ENCODE measurements at regions not wholly inside any gene's neighbourhood (a gene's known extent, or its start where the extent isn't known, plus 50 kb on each side); places are given as distances from the start of the nearest gene placed in this dataset.

DNA sequence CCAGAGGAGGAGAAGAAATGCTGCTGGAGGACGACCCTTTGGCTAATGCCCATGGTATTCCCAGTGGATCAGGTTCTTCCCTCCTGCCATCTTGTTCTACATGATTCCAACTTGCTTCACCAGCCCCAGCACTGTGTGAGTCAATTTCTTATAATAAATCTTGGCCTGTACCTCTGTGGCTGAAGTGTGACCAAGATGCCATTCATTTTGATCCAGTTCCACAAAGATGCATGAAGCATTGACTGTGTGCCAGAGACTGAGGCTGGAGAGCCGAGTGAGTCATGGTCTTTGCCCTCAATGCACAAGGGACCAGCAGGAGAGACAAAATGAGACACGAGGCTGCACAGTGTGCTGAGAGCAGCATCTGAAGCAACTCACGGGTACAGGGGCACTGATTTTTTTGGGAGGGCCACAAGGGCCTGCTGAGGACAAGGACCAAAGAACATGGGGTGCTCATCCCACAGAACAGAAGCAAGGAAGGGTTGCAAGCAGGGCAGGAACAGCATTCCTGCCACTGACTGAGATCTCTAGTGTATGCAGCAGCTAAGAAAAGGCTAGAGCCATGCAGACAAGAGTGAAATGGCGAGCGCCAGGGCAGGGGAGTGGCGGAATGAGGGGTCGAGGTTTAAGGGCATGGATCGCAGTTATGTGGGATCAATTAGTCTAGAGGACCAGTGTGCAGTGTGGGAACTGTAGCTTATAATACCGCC lies 207.0 kb downstream of the THBS2 start:
- no peak for DNase-seq (ENCODE audit: low spot score)

DNA sequence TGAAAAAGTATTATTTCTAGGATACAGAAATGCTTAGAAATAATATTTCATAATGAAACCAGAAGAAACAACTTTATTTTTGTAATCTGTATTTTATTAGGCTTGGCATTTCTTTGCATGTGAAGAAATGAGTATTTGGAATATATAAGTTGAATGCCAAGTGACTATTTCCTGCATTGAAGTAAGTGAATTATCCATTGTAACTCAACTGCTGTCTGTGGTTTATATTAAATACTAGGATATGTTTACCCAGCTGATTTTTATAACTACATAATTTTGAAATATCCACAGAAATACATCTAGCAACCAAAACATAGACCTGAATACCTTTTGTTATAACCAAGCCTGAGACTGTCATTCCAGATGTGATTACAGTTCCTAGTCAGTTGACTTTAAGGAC lies 207.6 kb downstream of the THBS2 start:
- no peak for DNase-seq (ENCODE audit: low spot score)

DNA sequence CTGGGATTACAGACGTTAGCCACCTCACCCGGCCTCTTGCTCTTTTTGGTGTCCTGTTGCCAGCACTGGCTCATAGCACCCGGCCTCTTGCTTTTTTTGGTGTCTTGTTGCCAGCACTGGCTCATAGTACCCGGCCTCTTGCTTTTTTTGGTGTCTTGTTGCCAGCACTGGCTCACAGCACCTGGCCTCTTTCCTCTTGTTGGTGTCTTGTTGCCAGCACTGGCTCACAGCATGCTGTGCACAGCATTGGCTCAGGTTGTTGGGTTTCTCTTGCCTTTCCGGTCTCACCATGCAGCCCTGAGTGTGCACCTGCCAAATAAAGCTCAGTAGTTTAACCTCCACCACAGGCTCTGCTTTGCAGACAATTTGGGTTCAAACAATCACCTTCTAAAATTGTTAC lies 208.2 kb downstream of the THBS2 start:
- DNase-seq (ENCODE audit: low spot score): no peak

DNA sequence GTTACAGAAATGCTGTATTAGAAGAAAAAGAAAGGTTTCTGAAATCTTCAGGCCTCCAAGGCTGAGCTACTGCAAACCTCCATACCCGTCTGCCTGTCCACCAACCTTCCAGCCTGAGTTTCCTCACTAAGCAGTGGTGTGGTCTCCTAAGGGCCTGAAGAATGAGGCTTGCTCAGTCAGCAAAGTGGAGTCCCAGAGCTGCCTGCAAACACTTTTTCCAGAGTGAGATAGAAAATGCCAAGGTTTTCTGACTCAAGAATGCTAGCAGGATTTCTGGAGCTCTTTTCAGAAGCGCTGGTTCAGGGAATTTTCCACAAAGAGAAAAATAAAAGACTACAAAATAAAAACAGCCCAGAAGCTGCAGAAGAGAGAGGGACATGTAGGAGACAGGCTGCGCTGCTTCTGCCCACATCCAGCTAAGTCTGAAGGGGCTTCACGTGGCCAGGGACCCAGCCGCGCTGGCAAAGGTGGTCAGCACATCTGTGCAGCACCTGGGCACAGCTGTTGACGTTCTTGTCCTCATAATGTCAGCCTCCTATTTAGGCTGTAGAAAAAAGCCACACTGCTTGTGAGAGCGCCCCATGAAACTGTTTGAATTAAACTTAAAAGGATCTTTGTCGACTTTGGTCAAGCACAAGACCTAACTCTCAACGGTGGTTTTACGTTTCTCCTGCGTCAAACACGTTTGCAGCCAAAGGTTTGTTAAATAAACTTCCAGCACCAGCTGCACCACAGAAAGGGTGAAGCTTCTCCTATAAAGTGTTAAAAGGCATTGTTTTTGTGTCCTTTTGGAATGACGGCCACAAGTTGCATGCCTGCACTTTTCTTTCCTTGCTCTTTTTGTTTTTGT lies 209.0 kb downstream of the THBS2 start:
- no peak for DNase-seq (ENCODE audit: low spot score)

DNA sequence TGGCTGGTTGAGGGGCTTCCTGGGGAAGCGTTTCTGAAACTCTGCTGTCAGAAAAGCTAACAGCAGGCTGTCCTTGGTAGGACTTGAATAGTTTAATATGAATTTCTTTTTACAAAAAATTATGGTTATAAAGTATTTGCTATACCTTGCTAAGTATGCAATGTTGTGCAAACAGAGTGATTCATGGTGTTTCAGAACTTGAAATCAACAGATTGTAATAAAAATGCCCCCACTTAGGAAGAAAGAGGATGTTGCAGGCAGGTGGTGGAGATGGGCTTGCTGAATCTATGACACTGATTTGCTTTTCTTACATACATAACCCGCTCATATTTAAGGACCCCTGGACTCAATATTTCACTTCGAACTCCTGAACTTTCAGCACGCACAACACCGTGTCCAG lies 211.6 kb downstream of the THBS2 start:
- DNase-seq (ENCODE audit: low spot score): no peak

DNA sequence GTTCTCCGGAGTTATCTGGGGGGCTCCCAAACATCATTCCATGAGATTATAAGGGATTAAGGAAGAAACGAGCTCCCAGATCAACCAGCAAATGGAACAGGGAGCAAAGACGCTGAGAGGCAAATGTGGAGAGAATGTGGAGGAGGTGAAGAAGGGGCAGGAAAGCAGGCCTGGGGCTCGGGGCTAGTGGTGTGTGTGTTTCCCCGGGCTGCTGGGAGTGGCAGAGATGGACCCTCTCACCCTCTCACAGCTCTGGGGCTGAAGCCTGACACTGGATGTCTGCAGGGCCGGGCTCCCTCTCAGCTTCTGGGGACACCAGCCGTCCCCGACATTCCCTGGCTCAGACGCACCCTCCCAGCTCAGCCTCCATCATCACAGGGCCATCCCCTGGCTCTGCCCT lies 212.6 kb downstream of the THBS2 start:
- DNase-seq (ENCODE audit: low spot score): no peak

DNA sequence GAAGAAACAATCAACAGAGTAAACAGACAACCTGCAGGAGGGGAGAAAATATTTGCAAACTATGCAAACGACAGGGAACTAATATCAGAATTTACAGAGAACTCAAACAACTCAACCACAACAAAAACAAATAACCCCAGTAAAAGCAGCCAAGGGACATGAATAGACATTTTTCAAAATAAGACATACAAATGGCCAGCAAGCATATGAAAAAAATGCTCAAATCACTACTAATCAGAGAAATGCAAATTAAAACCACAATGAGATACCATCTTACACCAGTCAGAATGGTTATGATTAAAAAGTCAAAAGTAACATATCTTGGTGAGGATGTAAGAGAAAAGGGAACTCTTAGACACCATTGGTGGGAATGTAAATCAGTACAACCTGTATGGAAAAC lies 215.0 kb downstream of the THBS2 start:
- no peak for DNase-seq (ENCODE audit: low spot score)

DNA sequence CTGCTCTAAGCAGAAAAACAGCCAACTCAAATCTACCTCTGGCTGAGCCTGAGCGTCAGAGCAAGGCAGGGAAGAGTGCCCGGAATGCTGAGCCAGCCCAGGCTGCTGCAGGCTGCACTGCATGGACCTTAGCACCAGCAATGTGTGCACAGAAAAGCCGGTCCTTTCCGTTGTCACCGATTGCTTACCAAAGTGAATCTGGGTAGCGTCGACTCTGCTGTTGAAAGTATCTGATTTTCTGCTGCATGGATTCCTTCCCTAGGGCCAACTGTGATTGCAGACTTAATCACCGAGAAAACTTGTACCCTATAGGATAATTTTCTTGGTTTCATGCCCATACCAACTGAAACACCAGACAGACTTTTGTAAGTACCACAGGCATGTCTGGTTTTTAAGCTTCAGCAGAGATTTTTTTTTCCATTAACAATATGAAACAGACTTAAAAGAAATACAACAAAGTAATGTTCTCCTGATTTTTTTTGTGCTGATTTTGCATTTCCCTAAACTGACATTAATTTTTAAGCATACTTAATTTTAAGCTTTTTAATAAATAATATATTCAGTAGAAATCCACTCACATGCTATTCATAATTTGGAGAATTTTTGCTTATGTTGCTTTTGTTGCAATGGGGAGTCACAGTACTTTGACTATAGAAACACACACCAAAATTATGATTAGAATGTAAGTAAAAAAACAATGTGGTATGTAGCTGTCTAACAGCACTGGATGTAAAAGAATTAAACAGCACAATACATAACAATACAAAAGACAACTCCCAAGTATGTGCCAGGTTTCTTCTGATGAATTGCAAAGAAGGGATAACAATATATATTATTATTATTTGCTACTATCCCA lies 218.0 kb downstream of the THBS2 start:
- DNase-seq (ENCODE audit: low spot score): no peak

DNA sequence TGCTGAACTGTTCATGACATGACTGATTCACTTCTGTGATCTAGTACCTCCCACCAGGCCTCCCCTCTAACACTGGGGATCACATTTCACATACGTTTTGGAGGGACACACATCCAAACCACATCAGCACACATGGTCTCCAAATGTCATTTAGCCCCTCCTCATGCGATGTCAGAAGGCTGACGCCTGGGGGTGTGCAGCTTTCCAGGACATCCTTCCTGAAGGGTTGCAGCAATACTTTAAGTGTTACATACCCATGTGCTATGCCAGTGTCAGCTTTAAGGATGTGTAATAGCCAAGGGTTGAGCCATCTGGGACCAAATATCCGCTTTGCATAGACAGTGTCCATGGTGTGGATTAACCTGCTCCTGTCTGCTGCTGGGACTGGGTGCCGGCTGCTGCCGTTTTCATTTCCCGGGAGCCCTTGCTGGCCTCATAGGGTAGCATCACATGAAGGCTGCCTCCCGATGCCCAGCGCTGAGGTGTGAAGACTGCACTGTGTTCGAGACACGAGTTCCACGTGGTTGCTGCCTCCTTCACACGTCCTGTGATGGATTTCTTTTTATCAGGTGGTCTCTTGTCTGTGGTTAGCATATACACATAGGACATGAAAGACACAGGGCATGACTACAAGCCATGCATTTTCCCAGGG lies 219.0 kb downstream of the THBS2 start:
- no peak for DNase-seq (ENCODE audit: low spot score)

DNA sequence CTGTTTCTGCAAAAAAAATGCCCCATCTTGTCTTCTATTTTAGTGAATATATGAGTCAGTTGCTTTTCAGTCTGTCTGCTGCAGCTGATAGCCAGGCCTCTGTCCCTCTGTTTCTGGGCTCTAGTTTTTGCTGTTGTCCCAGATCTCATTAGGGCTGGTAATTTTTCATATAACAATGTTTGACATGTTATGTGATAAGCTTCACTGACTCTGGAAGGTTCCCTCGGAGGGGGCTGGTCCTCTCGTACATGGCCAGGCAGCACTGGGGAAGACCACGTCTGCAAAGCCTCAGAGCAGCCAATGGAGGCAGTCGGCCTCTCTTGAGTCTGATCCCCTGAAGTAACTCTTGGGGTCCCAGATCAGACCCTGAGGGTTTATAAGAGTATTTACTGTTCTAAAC lies 223.8 kb downstream of the THBS2 start:
- no peak for DNase-seq (ENCODE audit: low spot score)

DNA sequence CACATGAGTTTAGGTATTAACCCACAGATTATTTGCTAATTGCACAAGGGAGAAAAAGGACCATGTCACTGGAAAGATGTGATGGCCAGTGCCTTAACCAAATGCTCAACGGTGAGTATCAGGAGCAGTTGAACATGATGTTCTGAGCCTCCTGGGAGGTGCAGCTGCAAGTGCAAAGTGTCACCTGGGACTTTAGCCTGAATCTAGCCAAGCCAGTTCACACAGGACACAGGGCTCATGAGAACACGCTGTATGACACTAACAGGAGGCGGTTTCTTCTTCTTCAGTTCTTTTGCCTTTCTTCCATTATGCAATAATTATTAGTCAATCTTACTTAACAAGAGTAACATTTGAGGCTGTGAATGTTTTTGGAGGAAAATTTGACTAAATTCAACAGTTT lies 225.3 kb downstream of the THBS2 start:
- DNase-seq (ENCODE audit: low spot score): no peak

DNA sequence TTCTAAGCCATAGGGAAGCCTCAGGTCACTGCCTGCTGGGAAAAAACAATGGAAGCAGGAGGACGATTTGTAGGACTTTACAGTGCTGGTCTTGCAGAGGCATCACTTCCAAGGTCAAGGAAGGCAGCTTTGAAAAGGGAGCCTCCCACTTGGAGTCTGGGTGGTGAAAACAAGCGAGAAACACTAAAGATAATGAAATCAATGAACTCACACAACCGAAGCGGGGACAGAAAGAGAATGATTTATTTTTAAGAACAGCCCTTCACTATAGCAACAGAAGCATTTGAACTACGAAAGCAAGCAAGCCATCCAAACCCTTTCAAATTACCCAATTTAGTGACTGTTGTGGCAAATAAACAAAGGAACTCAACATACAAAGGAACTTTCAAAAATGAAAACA lies 227.5 kb downstream of the THBS2 start:
- DNase-seq (ENCODE audit: low spot score): no peak

DNA sequence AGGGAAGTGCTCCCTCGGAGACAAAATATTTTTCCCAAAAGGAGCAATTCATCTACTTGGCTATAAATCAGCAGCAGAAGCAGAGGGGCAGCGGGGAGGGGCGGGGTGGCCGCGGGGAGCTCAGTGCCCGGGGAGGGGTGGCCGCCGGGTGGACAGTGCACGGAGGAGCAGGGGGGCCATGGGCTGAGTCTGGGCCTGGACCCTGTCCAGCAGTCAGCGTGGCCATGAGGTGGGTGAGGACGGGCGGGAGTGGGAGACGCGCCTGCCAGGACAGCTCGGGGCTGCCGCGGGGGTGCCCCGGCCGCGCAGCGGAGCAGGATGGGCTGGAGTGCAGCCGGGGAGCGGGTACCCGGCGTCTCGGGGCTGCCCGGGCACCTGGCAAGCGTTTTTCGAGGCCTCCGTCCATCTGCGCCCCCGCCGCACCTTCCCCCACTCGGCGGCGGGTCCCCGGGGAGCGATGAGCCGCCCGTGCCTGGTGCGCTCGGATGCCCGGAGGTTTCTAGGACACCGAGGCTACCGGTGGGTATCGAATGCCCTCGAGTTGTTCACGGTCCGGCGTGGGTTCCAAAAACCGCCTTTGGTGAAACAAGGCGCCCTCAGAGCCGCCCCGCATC lies 229.5 kb downstream of the THBS2 start:
- DNase-seq (ENCODE audit: low spot score): no peak

DNA sequence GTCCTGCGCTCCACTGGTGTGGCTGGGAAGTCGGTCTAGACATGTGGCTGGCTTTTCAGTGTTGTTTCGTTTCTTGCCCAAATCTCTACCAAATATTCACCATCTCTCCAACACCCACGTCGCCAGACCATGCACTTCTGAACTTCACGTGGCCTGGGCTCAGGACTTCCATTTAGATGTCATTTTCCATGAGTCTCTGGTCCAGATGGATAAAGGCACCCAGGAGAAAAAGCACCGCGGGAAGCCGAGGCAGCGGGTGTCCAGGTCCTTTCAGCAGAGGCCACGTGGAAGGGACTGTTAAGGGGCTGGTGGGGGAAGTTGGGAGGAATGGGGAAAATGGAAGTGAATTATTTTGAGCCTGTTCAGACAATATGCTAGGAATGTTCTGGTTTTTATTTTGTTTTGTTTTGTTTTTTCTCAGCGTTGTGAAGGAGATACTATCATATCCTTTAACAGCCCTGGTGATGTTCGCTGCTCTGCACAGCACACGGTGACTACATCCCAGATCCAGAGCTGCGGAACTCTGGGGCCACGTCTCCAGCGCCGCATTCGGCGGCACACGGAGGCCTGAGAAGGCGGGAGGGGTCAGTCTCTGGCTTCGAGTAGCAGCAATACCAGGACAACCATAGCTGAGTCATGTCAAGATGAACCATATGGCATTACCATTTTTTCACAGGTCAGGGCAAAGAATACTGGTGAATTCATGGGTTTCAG lies 230.3 kb downstream of the THBS2 start:
- no peak for DNase-seq (ENCODE audit: low spot score)

DNA sequence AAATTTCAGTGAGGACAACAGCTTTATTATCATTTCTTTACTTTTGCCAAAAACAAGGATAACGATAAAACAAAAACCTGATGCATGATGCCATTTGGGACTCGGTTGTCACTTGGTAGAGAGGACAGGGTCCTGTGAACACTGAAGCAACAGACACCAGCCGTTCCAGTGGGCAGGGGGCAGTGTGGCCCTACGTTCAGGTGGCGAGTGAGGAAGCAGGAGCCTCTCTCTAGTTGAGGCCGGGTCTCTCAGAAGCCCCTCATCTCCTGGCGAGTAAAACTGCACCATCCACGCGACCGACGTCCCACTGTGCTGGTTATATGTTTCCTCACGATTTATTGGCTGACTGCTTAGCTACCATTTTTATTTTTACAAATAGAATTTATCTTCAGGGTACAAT lies 231.6 kb downstream of the THBS2 start:
- no peak for DNase-seq (ENCODE audit: low spot score)

DNA sequence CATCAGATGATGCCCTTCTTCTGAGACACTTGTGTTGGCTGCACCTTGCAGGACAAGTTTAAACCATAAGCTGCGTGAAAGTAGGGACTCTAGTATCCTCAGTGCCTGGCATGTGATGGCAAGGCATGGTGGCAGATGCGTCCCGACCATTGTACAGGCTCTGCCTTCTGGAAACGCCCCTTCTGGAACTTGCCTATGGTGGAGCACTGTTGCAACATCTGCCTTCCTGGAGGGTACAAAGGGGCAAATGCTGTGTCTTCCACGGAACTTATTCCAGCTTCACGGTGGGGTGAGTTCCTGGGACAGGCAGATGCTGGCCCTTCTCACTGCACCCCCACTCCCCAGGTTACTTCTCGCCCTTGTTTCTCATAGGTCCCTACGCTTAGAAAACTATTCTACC lies 232.8 kb downstream of the THBS2 start:
- no peak for DNase-seq (ENCODE audit: low spot score)

DNA sequence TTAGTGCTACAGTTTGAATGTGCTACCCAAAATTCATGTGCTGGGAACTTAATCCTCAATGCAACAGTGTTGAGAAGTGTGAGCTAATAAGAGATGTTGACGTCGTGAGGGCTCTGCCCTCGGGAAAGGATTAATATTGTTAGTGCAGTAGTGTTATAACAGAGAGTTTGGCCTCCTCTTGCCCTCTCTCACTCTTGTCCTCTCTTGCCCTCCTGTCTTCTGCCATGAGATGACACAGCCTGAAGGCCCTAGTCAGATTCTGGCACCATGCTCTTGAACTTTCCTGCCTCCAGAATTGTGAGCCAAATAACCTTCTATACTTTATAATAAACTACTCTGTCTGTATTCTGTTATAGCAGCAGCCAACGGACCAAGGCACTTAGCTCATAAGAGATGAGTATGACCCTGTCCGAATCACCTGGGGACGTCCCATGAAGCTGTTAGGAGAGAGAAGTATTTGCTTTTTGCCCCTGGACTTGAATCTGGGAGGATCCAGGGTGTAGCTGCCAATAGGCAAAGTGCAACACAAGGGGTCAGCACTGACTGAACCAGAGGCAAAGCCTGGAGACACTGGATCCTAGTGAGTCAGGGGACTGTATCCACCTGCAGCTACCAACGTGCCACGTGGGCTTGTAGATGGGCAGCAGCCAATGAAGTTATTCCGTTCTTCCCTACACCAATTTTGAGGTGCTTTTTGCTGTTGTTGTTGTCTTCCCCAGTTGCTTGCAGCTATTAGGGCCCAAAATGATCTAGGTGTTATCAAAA lies 233.7 kb downstream of the THBS2 start:
- no peak for DNase-seq (ENCODE audit: low spot score)

DNA sequence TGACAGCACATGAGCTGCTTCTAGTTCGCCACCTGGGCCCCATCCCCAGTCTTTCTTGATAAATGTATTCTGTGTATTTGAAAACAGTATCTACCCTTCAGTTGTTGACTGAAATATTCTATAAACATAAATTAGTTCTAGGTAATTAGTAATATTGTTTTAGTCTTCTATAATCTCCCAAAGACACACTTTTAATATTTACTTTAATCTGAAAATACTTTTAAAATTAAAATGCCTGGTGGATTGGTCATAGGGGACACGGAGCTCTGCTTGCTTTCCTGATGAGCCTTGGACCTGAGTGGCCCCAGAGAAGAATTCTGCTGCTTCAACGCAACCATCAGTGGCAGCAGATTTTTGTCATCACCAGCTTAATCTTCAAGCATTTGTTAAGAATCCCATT lies 234.5 kb downstream of the THBS2 start:
- DNase-seq (ENCODE audit: low spot score): no peak

DNA sequence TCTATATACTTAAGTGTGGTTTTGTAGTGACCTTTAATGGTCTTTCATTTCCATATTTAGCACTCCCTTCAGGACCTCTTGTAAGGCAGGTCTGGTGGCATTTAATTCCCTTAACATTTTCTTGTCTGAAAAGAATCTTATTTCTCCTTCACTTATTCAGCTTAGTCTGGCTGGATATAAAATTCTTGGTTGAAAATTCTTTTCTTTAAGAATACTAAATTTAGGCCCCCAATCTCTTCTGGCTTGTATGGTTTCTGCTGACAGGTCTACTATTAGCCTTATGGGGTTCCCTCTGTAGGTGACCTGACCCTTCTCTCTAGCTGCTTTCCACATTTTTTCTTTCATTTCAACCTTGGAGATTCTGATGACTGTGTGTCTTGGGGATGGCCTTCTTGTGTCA lies 236.9 kb downstream of the THBS2 start:
- DNase-seq (ENCODE audit: low spot score): no peak

All from hematopoietic multipotent progenitor cell treated with erythropoietin and hydrocortisone succinate and interleukin-3 and kit ligand, for 17 days (in vitro differentiated cells).